ENCODE measurements at regions not wholly inside any gene's neighbourhood (a gene's known extent, or its start where the extent isn't known, plus 50 kb on each side); places are given as distances from the start of the nearest gene placed in this dataset.

DNA sequence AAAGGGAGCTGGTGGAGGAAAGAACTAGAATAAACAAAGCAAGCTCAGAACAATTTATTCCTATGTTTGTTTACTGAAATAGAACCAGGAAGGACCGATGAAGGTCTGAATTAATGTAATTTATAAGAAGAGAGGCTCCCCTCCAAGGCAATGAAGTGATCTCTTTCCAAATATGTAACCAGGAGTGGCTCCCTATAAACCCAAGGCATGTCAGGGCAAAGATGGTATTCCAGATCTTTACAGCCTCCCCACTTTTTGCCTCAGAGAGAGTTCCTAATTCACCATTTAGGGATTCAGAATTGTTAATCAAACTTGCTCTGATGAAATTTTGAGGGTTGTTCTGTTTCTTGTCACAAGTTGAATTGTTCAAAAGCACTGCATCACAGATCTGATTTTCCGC lies 88.8 kb downstream of the HDGFL1 start:
- TF ChIP-seq, protein P1, sequence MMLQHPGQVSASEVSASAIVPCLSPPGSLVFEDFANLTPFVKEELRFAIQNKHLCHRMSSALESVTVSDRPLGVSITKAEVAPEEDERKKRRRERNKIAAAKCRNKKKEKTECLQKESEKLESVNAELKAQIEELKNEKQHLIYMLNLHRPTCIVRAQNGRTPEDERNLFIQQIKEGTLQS (IDR thresholded peaks at IDR 0.05): no peak
- TF ChIP-seq YY1 (IDR thresholded peaks at IDR 0.05) (no peak), TAF1 (conservative IDR thresholded peaks at IDR 0.05) (no peak), JUND (IDR thresholded peaks at IDR 0.05) (no peak), RXRA (IDR thresholded peaks at IDR 0.05) (no peak), NR2F2 (IDR thresholded peaks at IDR 0.05) (no peak)
- TF ChIP-seq, protein P2, sequence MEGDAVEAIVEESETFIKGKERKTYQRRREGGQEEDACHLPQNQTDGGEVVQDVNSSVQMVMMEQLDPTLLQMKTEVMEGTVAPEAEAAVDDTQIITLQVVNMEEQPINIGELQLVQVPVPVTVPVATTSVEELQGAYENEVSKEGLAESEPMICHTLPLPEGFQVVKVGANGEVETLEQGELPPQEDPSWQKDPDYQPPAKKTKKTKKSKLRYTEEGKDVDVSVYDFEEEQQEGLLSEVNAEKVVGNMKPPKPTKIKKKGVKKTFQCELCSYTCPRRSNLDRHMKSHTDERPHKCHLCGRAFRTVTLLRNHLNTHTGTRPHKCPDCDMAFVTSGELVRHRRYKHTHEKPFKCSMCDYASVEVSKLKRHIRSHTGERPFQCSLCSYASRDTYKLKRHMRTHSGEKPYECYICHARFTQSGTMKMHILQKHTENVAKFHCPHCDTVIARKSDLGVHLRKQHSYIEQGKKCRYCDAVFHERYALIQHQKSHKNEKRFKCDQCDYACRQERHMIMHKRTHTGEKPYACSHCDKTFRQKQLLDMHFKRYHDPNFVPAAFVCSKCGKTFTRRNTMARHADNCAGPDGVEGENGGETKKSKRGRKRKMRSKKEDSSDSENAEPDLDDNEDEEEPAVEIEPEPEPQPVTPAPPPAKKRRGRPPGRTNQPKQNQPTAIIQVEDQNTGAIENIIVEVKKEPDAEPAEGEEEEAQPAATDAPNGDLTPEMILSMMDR (IDR thresholded peaks at IDR 0.05; ENCODE audit: low read depth, low read length, missing input control): no peak
- TF ChIP-seq, protein P3, sequence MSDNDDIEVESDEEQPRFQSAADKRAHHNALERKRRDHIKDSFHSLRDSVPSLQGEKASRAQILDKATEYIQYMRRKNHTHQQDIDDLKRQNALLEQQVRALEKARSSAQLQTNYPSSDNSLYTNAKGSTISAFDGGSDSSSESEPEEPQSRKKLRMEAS (IDR thresholded peaks at IDR 0.05): no peak
